ENCODE measurements at regions not wholly inside any gene's neighbourhood (a gene's known extent, or its start where the extent isn't known, plus 50 kb on each side); places are given as distances from the start of the nearest gene placed in this dataset.

DNA sequence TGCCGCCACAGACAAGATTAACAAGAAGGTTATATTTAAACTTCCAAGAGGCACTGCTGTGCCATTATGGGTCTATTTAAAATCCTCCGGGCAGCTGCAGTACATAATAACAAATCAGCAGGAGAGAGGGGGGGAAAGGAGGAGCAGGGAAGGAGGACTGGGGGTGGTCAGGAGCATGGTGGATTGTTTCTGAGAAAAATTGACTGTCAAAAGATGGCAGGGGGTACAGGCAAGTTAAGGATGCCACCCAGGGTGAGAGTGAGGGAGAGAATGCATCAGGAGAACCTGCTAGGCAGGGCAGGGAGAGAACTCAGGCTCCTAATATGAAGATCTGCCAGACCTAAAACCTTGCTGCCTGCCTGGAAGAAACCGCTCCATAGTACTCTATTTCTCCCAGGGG is 181.8 kb downstream of the GRIN2B start:
- TF ChIP-seq POLR2A (IDR thresholded peaks at IDR 0.05; ENCODE audit: low read depth, low read length) (no peak), BHLHE40 (IDR thresholded peaks at IDR 0.05; ENCODE audit: low read depth, low read length) (no peak), MXI1 (IDR thresholded peaks at IDR 0.05; ENCODE audit: borderline replicate concordance, low read depth, low read length) (no peak), FOS (IDR thresholded peaks at IDR 0.05; ENCODE audit: low read depth, low read length) (no peak), ELK1 (IDR thresholded peaks at IDR 0.05; ENCODE audit: borderline replicate concordance, low read depth, low read length) (no peak), RAD21 (IDR thresholded peaks at IDR 0.05; ENCODE audit: low read length) (no peak)
- TF ChIP-seq, protein P1, sequence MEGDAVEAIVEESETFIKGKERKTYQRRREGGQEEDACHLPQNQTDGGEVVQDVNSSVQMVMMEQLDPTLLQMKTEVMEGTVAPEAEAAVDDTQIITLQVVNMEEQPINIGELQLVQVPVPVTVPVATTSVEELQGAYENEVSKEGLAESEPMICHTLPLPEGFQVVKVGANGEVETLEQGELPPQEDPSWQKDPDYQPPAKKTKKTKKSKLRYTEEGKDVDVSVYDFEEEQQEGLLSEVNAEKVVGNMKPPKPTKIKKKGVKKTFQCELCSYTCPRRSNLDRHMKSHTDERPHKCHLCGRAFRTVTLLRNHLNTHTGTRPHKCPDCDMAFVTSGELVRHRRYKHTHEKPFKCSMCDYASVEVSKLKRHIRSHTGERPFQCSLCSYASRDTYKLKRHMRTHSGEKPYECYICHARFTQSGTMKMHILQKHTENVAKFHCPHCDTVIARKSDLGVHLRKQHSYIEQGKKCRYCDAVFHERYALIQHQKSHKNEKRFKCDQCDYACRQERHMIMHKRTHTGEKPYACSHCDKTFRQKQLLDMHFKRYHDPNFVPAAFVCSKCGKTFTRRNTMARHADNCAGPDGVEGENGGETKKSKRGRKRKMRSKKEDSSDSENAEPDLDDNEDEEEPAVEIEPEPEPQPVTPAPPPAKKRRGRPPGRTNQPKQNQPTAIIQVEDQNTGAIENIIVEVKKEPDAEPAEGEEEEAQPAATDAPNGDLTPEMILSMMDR (conservative IDR thresholded peaks at IDR 0.05; ENCODE audit: low read depth, low read length), result no peak
- TF ChIP-seq, protein P2, sequence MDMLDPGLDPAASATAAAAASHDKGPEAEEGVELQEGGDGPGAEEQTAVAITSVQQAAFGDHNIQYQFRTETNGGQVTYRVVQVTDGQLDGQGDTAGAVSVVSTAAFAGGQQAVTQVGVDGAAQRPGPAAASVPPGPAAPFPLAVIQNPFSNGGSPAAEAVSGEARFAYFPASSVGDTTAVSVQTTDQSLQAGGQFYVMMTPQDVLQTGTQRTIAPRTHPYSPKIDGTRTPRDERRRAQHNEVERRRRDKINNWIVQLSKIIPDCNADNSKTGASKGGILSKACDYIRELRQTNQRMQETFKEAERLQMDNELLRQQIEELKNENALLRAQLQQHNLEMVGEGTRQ (IDR thresholded peaks at IDR 0.05; ENCODE audit: low read depth, low read length), result no peak

Measured in IMR-90 (cell line).